ENCODE measurements at regions not wholly inside any gene's neighbourhood (a gene's known extent, or its start where the extent isn't known, plus 50 kb on each side); places are given as distances from the start of the nearest gene placed in this dataset.

- in situ Hi-C loops (cut with MboI; ENCODE audit: low sequenced_read_pairs, unreplicated experiment) = no loop called here
- no peak for DNase-seq (ENCODE audit: low spot score)
- no peak for TF ChIP-seq CTCF (IDR thresholded peaks at IDR 0.05; ENCODE audit: borderline replicate concordance, control extremely low read depth, extremely low read depth, insufficient read depth, missing control alignments)
These were observed 200.9 kb downstream of the RPAP3 start for GRCh38 chr12:47504775-47505446.

- in situ Hi-C loops (cut with MboI; ENCODE audit: low sequenced_read_pairs, unreplicated experiment) = no loop called here
- TF ChIP-seq CTCF (IDR thresholded peaks at IDR 0.05; ENCODE audit: borderline replicate concordance, control extremely low read depth, extremely low read depth, insufficient read depth, missing control alignments) = no peak
- DNase-seq (ENCODE audit: low spot score) = no peak
These were observed 212.0 kb downstream of the RPAP3 start for GRCh38 chr12:47493801-47494200.

GRCh38 chr12:47491516-47492305 is 214.1 kb downstream of the RPAP3 start:
- no peak for DNase-seq (ENCODE audit: low spot score)
- TF ChIP-seq CTCF (IDR thresholded peaks at IDR 0.05; ENCODE audit: borderline replicate concordance, control extremely low read depth, extremely low read depth, insufficient read depth, missing control alignments) = no peak
- in situ Hi-C loops (cut with MboI; ENCODE audit: low sequenced_read_pairs, unreplicated experiment) = no loop called here

- in situ Hi-C loops (cut with MboI; ENCODE audit: low sequenced_read_pairs, unreplicated experiment) = no loop called here
- TF ChIP-seq CTCF (IDR thresholded peaks at IDR 0.05; ENCODE audit: borderline replicate concordance, control extremely low read depth, extremely low read depth, insufficient read depth, missing control alignments) = no peak
- no peak for DNase-seq (ENCODE audit: low spot score)
These were observed 216.9 kb downstream of the RPAP3 start for GRCh38 chr12:47488888-47489287.

GRCh38 chr12:47481041-47481440 is 224.8 kb downstream of the RPAP3 start:
- no peak for DNase-seq (ENCODE audit: low spot score)
- TF ChIP-seq CTCF (IDR thresholded peaks at IDR 0.05; ENCODE audit: borderline replicate concordance, control extremely low read depth, extremely low read depth, insufficient read depth, missing control alignments) = no peak
- in situ Hi-C loops (cut with MboI; ENCODE audit: low sequenced_read_pairs, unreplicated experiment) = no loop called here

- no peak for TF ChIP-seq CTCF (IDR thresholded peaks at IDR 0.05; ENCODE audit: borderline replicate concordance, control extremely low read depth, extremely low read depth, insufficient read depth, missing control alignments)
- in situ Hi-C loops (cut with MboI; ENCODE audit: low sequenced_read_pairs, unreplicated experiment) = no loop called here
- DNase-seq (ENCODE audit: low spot score) = no peak
These were observed 227.4 kb downstream of the RPAP3 start for GRCh38 chr12:47478426-47478825.
